HG02678 (cell line): ENCODE measurements at regions not wholly inside any gene's neighbourhood (a gene's known extent, or its start where the extent isn't known, plus 50 kb on each side); places are given as distances from the start of the nearest gene placed in this dataset.
A peak's percentile ranks its signal among the peaks of the same experiment; 100 is the strongest.
"Not testable (repeated sequence)": the region's sequence is repeated elsewhere in the genome, so short reads cannot be mapped to it uniquely, and the experiment has no call there.

ENCODE experiments used
- ATAC-seq: cut with Tn5 transposase; IDR thresholded peaks from one replicate; pipeline ENCODE4 v1.9.1; 2021; ENCODE audit warnings: mild to moderate bottlenecking, moderate library complexity; ENCODE audit not compliant: unreplicated experiment

DNA sequence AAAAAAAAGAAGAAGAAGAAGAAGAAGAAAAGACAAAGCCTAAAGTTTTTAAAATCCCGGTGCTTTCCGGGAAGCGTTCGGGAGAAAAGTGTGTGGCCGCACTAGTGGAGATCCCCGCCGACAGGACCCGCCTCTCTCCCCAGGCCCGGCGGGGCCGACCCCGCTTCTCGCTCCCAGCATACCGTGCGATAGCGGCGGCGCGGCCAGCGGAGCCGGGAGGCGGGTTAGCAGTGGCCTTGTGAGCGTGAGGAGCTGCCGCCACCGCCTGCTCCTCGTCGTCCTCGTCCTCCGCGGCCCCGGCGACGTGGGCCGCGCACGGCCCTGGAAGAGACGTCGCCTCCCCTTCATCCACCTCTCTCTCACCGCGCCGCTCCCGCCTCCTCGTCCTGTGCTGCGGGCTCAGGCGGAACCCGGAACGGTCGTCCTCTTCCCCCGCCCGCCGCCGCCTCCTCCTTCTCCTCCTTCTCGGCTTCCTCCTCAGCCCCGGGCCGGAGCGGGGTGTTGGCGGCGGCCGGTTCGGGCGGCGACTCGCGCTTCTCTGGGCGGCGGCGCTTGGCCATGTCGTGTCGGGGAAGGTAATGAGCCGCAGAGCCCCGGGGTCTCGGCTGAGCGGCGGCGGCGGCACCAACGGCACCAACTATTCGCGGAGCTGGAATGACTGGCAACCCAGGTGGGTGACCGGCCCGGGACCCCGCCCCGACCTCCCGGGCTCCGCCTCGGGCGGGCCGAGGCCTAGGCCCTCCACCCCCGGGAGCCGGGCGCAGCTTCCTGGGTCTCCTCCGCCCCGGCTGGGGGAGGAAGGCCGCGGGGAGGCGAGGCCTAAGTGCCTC is 62.6 kb upstream of the CDR2 start:
- peak; percentile 77 for ATAC-seq

DNA sequence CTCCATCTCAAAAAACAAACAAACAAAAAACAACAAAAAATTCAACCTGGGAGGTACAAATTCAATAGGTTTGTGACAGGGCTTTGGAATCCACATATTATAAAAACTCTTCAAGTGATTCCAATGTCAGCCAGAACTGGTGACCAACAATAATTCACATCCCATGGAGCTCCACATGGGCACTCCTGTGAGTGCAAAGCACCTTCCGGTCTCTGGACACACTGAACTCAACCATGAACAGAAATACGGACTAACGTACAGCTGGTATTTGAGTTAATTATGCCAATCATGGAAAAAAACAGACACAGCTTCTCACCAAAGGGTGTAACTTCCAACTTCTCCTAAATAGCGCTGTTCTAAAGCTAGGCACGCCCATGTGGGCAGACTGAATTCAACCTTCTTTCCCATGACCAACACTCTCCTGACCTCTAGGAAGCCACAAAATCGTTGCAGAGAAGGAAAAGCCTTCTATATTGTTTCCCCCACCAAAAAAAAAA is 62.0 kb upstream of the CDR2 start:
- ATAC-seq, result peak; percentile 29

DNA sequence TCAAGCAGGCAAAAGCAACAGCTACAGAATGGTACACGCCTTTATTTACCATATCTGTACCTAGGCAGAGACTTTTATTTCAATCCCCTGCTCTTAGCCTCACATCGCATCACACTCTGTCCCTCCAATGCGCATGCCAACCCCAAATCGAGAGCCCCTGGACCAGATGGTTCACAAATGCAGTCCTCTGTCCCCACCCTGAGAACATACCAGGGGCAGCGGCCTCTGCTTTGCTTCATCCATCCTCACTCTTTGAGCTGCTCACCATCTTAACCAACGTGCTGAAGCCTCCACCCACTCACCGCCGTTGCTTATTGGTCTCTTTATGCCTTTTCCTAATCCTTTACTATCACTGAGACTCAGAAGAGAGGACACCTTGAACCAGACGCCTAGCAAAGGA is 56.9 kb upstream of the CDR2 start:
- ATAC-seq, result not testable (repeated sequence)

DNA sequence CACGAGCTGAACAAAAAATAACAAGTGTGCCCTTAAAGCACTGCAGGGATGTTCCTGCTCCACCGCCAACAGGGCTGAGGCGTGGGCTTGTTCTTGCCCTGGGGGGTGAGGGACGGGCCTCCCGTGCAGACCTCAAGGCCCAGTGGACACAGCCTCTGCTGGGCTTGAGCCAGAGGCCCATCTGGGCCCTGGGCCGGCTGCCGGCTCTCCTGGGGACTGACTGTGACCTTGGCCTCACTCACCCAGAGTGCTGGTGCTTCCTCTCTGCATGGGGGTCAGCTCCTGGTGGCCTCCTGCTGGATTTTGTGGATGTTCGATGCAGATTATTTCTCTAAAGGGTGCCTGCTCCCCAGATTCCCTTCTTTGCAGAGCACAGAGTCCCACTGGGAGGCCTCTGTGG is 54.2 kb upstream of the CDR2 start:
- ATAC-seq, result no peak

DNA sequence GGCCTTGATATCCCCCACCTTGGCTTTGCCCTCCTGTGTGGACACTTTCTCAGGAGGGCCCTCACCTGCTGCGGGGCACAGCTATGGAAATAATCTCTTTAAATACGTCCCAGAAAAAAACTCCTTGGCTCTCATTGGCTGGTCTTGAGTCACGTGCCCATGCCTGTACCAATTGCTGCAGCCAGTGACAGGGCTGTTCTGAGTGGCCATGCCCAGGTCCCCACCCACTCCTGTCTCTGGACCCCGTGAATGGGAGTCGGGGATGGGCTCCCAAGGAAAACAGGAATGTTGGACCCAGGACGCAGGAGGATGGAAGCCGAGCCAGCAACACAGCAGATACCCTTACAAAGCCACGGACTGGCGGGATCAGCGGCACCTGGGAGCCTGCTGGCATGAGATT is 53.1 kb upstream of the CDR2 start:
- ATAC-seq, result no peak

DNA sequence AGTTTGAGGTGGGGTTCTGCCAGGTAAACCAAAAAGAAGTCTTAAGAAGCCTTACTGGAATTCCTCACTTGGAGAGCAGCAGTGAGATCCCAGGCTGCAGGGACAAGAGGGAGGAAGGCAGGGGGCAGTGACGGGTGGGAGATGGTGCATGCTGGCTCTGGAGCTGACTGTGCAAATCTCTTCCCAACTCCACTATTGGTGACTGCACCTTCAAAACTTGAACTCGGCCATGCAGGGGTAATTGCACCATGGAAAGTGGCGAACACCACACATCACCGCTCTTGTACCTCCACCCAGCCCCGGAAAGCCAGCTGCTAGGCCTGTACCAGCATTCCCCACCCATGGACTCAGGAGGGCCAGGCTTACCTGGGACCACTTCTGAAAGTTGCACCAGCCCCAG is 51.4 kb upstream of the CDR2 start:
- no peak for ATAC-seq

DNA sequence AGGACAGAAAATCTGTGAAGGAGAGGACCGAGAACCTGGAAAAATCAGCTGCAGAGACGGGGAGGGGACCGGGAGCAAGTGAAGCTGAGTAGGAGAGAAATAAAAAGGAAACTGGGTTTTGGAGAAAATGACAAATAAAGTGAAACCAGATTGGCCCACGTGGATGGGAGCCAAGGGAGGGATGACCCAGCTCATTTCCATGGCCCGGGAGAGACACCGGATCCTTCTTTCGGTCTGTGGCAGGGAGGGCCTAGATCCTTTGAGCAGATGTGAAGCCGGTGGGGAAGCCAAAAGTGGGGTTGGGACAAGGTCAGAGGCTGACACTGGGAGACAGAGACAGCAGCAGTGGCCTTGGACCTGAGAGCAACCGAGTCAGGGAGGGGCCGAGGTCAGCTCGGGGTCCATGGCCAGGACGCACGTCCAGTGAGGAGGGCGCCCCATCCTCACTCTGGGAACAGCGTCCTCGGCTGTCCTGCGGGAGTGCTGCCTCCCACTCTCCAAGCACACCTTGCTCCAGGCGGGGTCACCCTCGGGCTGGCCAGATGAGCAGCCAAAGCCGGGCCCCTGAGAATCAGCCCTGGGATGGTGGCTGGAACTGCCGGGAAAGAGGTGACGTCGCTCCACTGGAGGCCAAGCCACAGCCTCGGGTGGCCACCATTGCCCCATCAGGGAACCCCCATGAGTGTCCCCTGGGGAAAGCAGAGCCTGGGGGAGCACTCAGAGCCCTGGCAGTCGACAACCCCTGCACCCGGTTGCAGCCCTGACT is 50.8 kb upstream of the CDR2 start:
- no peak for ATAC-seq

DNA sequence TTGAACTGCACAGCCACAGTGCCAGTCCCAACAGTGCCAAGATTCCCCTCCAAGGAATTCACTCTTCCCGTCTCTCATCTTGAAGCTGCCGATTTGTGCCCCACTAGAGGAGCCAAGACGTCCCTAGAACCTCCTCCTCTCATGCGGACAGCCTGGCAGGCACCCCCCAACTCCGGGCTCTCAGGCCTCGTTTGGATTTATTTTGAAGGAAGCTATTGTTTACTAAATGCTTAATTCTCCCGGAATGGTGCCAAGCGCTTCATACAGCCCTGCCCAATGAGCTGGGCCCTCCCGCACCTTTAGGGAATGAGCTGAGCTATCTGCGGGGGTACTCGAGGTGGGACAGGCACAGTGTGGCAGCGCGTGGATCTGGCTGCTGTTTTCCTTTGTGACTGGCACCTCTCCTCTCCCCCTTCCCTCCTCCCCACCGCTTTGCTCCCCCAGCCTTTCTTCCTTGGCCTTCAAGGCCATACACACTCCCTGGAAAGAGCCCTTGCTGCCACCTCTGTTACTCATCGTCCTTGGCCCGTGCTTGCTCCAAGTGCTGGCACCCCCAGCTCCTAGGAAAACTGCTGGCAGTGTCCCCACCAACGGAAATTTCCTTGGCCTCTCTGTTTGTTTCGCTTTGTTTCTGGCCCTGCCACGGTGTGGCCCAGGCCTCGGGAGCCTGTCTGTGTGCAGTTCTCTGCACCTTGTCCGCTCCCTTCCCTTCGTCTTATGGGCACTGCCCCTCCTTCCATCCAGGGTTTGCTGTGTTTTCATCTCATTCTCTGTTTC is 49.9 kb upstream of the CDR2 start:
- no peak for ATAC-seq
